Endothelial cell of umbilical vein (primary cell): ENCODE measurements at regions not wholly inside any gene's neighbourhood (a gene's known extent, or its start where the extent isn't known, plus 50 kb on each side); places are given as distances from the start of the nearest gene placed in this dataset.

Experiments used
- BruUV-seq: library from RNA; stranded (reverse); fragments of 400-500 nt; replicated peaks from 2 replicates; lab custom pipeline; 2021; lab: Mats Ljungman, UMichigan
- CTCF ChIA-PET: fragments of 300-600, 350-600 bp; sonication (Branson Sonifier 250); formaldehyde crosslinking; loops from one replicate; lab custom pipeline; 2021; ENCODE audit warnings: antibody characterized with exemption, inconsistent platforms; lab: Charles Lee
- POLR2A ChIA-PET: fragments of 300-600, 350-600 bp; sonication (Branson Sonifier 250); formaldehyde crosslinking; loops from one replicate; lab custom pipeline; 2021; ENCODE audit warnings: antibody characterized with exemption, inconsistent platforms; lab: Charles Lee
- DNase-seq: peaks from one replicate; pipeline ENCODE4 v3.0.0-alpha.2; 2011; ENCODE audit warnings: low read depth, low spot score
- FAIRE-seq: peaks from 2 replicates; lab custom pipeline; 2011; peaks lifted over from hg19 to GRCh38; lab: Jason Lieb, UNC
- H2AFZ ChIP-seq: 2 replicates; pipeline ENCODE4 v1.6.0; 2012; ENCODE audit warnings: low read depth, low read length, control low read depth, inconsistent platforms
- H3K27ac ChIP-seq: 2 replicates; pipeline ENCODE4 v1.5.1; 2011; ENCODE audit warnings: low read depth, mild to moderate bottlenecking, control low read depth, low read length, moderate library complexity; ENCODE audit not compliant: insufficient read depth
- H3K27me3 ChIP-seq, 2 experiments: 2 replicates each; pipeline versions ENCODE4 v1.6.0 to v1.6.1; 2011; ENCODE audit warnings: low read length in 2 of 2, mixed read lengths in 1 of 2; ENCODE audit not compliant: control insufficient read depth in 2 of 2, insufficient read depth in 2 of 2
- H3K36me3 ChIP-seq, 2 experiments: 2 replicates in 1 of 2; 3 replicates in 1 of 2; pipeline ENCODE4 v1.5.1; 2011; ENCODE audit warnings: low read length in 2 of 2, mild to moderate bottlenecking in 1 of 2, moderate library complexity in 1 of 2; ENCODE audit not compliant: control insufficient read depth in 2 of 2, insufficient read depth in 2 of 2; ENCODE audit errors: extremely low read depth in 1 of 2
- H3K4me1 ChIP-seq: 3 replicates; pipeline ENCODE4 v1.5.1; 2011; ENCODE audit warnings: mild to moderate bottlenecking, low read length; ENCODE audit not compliant: control insufficient read depth, insufficient read depth; ENCODE audit errors: extremely low read depth
- H3K4me2 ChIP-seq: 2 replicates; pipeline ENCODE4 v1.6.1; 2011; ENCODE audit warnings: low read length, control low read depth, mixed read lengths; ENCODE audit not compliant: insufficient read depth
- H3K4me3 ChIP-seq, 3 experiments: fragments of 200-600 bp in 1 of 3; sonication (generic), shearing (Covaris generic) in 1 of 3; replicated peaks in 1 of 3; 2 replicates each; pipeline ENCODE4 v1.5.1; 2011 to 2016; ENCODE audit warnings: control low read depth in 3 of 3, low read length in 3 of 3, mild to moderate bottlenecking in 2 of 3, inconsistent platforms in 1 of 3, low read depth in 1 of 3, moderate library complexity in 1 of 3; ENCODE audit not compliant: insufficient read depth in 1 of 3
- H3K79me2 ChIP-seq: 2 replicates; pipeline ENCODE4 v1.6.0; 2012; ENCODE audit warnings: low read length, inconsistent platforms; ENCODE audit not compliant: control insufficient read depth, insufficient read depth
- H3K9ac ChIP-seq: replicated peaks from 2 replicates; pipeline ENCODE3; 2011; ENCODE audit warnings: low read length, control low read depth; ENCODE audit not compliant: insufficient read depth; ENCODE audit errors: extremely low read depth
- H3K9me1 ChIP-seq: replicated peaks from 3 replicates; pipeline ENCODE4 v1.6.0; 2011; ENCODE audit warnings: mild to moderate bottlenecking, low read length; ENCODE audit not compliant: control insufficient read depth, insufficient read depth; ENCODE audit errors: extremely low read depth
- H3K9me3 ChIP-seq: replicated peaks from 2 replicates; pipeline ENCODE4 v1.5.1; 2012; ENCODE audit warnings: low read length, inconsistent platforms; ENCODE audit not compliant: control insufficient read depth, insufficient read depth
- H4K20me1 ChIP-seq: replicated peaks from 2 replicates; pipeline ENCODE3; 2011; ENCODE audit warnings: mild to moderate bottlenecking, low read length; ENCODE audit not compliant: control insufficient read depth, insufficient read depth; ENCODE audit errors: extremely low read depth
- EZH2 ChIP-seq: IDR thresholded peaks from 2 replicates; pipeline ENCODE4 v1.6.1; 2012; ENCODE audit warnings: borderline replicate concordance, low read depth, mild to moderate bottlenecking, moderate library complexity, low read length, inconsistent platforms; ENCODE audit not compliant: severe bottlenecking
- FOS ChIP-seq: IDR thresholded peaks from 2 replicates; pipeline ENCODE4 v1.6.1; 2011; ENCODE audit warnings: mild to moderate bottlenecking, low read length, moderate library complexity, borderline replicate concordance; ENCODE audit not compliant: insufficient read depth
- GATA2 ChIP-seq: IDR thresholded peaks from 2 replicates; pipeline ENCODE4 v1.7.0; 2011; ENCODE audit warnings: low read depth, mild to moderate bottlenecking, moderate library complexity, mixed read lengths, low read length; ENCODE audit not compliant: insufficient read length, insufficient read depth
- JUN ChIP-seq: IDR thresholded peaks from 2 replicates; pipeline ENCODE4 v1.6.1; 2011; ENCODE audit warnings: borderline replicate concordance, low read depth; ENCODE audit not compliant: insufficient read length, insufficient read depth
- MYC ChIP-seq: IDR thresholded peaks from one replicate; pipeline ENCODE4 v1.6.1; 2011; ENCODE audit warnings: mild to moderate bottlenecking, low read depth, low read length
- POLR2A ChIP-seq: IDR thresholded peaks from 2 replicates; pipeline ENCODE4 v1.6.1; 2012; ENCODE audit warnings: low read depth, mild to moderate bottlenecking, control low read depth, low read length
- POLR2AphosphoS5 ChIP-seq: IDR thresholded peaks from 2 replicates; pipeline ENCODE4 v1.6.1; 2012; ENCODE audit warnings: low read depth, mild to moderate bottlenecking, control low read depth, low read length, moderate library complexity; ENCODE audit not compliant: insufficient read depth
- dilution Hi-C: fragments of 300-500 bp; cut with MboI; formaldehyde crosslinking; loops from one replicate; pipeline ENCODE4 v1.15.0; 2019; ENCODE audit warnings: low sequenced_read_pairs; ENCODE audit not compliant: extremely low pct_ligation_motif_present
- intact Hi-C: fragments of 100-400 bp; cut with micrococcal nuclease; formaldehyde crosslinking; loops from one replicate; pipeline ENCODE4 v1.10.0; 2022
- TF ChIP-seq, protein P1 (sequence below), 2 donors: IDR thresholded peaks; 1 replicate in 1 of 2; 2 replicates in 1 of 2; pipeline ENCODE4 v1.5.1; 2011; ENCODE audit warnings: low read length in 2 of 2, mild to moderate bottlenecking in 2 of 2, moderate library complexity in 2 of 2, control low read depth in 1 of 2, inconsistent platforms in 1 of 2, low read depth in 1 of 2; ENCODE audit not compliant: insufficient read depth in 1 of 2; ENCODE audit errors: extremely low read depth in 1 of 2
- TF ChIP-seq, protein P2 (sequence below): IDR thresholded peaks from 2 replicates; pipeline ENCODE4 v1.6.1; 2011; ENCODE audit not compliant: insufficient read depth, insufficient read length

DNA sequence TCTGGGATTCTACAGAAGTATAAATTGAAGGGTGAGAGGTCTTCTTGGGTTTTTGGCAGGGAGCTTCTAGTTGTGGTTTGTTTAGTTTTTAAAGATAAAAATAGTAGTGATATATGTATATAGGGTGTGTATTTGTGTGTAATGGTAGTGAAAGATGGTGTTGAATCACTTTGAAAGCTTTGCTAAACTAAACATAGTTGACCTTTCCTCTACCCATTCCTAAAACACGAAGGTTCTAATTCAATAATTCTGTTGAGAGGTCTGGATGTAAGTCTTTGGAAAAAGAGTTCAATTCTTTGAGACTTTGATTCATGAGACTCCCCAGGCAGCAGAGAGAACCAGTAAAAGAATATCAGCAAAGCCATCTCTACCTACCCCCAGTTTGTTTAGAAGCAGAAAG is 247.9 kb upstream of the DUSP10 start:
- H3K9me1 ChIP-seq: no peaks in the 10 kb centered on the region
- no peaks in the 10 kb centered on the region for H3K79me2 ChIP-seq
- intact Hi-C loops: loop anchor here (10.0 kb wide), 1 partner anchor 515 kb away; no protein-coding TSS in a partner anchor
- no peaks in the 10 kb centered on the region for H3K36me3 ChIP-seq
- DNase-seq (no peak), FAIRE-seq (no peak)
- H4K20me1 ChIP-seq: no peaks in the 10 kb centered on the region
- no peak overlapping the region for H3K4me2 ChIP-seq
- dilution Hi-C loops: no loop called here
- POLR2A ChIA-PET: no interaction called here
- no peak overlapping the region for H2AFZ ChIP-seq
- CTCF ChIA-PET: no interaction called here
- no TSS peak for BruUV-seq
- H3K27ac ChIP-seq: no peak overlapping the region
- TF ChIP-seq GATA2: no peak
- no peak for TF ChIP-seq POLR2AphosphoS5
- no peak for TF ChIP-seq POLR2A
- TF ChIP-seq FOS: no peak
- no peak for TF ChIP-seq JUN
- TF ChIP-seq, protein P1, sequence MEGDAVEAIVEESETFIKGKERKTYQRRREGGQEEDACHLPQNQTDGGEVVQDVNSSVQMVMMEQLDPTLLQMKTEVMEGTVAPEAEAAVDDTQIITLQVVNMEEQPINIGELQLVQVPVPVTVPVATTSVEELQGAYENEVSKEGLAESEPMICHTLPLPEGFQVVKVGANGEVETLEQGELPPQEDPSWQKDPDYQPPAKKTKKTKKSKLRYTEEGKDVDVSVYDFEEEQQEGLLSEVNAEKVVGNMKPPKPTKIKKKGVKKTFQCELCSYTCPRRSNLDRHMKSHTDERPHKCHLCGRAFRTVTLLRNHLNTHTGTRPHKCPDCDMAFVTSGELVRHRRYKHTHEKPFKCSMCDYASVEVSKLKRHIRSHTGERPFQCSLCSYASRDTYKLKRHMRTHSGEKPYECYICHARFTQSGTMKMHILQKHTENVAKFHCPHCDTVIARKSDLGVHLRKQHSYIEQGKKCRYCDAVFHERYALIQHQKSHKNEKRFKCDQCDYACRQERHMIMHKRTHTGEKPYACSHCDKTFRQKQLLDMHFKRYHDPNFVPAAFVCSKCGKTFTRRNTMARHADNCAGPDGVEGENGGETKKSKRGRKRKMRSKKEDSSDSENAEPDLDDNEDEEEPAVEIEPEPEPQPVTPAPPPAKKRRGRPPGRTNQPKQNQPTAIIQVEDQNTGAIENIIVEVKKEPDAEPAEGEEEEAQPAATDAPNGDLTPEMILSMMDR (IDR thresholded peaks at IDR 0.05; ENCODE audit: extremely low read depth in 1 of 2, insufficient read depth in 1 of 2, low read depth in 1 of 2, low read length in 2 of 2): no peak
- TF ChIP-seq, protein P2, sequence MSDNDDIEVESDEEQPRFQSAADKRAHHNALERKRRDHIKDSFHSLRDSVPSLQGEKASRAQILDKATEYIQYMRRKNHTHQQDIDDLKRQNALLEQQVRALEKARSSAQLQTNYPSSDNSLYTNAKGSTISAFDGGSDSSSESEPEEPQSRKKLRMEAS: no peak
- no peak for TF ChIP-seq EZH2
- TF ChIP-seq MYC: no peak
- no peaks in the 10 kb centered on the region for H3K9me3 ChIP-seq
- H3K4me3 ChIP-seq: no peak overlapping the region
- no peaks in the 10 kb centered on the region for H3K27me3 ChIP-seq
- H3K4me1 ChIP-seq: no peaks in the 10 kb centered on the region
- H3K9ac ChIP-seq: no peak overlapping the region
